KMS-11 (cell line): ENCODE measurements at regions not wholly inside any gene's neighbourhood (a gene's known extent, or its start where the extent isn't known, plus 50 kb on each side); places are given as distances from the start of the nearest gene placed in this dataset.

ENCODE experiments used
- H2AFZ ChIP-seq: fragments of 200-600 bp; sonication (generic); 2 replicates; pipeline ENCODE4 v1.6.1; 2016; ENCODE audit warnings: antibody characterized with exemption, mixed run types, low read depth
- H3K27ac ChIP-seq: fragments of 200-600 bp; sonication (generic); 2 replicates; pipeline ENCODE4 v1.6.1; 2016; ENCODE audit warnings: mild to moderate bottlenecking, mixed run types
- H3K27me3 ChIP-seq: fragments of 200-600 bp; sonication (generic); 2 replicates; pipeline ENCODE4 v1.6.1; 2017; ENCODE audit warnings: mild to moderate bottlenecking, low read depth, mixed run types, moderate library complexity; ENCODE audit not compliant: insufficient read depth
- H3K36me3 ChIP-seq: fragments of 200-600 bp; sonication (generic); 2 replicates; pipeline ENCODE4 v1.6.1; 2017; ENCODE audit warnings: mild to moderate bottlenecking, mixed run types; ENCODE audit not compliant: insufficient read depth
- H3K4me1 ChIP-seq: fragments of 200-600 bp; sonication (generic); 2 replicates; pipeline ENCODE4 v1.6.1; 2016; ENCODE audit warnings: mild to moderate bottlenecking, low read depth, mixed run types; ENCODE audit not compliant: poor library complexity, severe bottlenecking
- H3K4me2 ChIP-seq: fragments of 200-600 bp; sonication (generic); 2 replicates; pipeline ENCODE4 v1.7.0; 2016; ENCODE audit warnings: mild to moderate bottlenecking, mixed run types
- H3K4me3 ChIP-seq: fragments of 200-600 bp; sonication (generic); IDR thresholded peaks from 2 replicates; pipeline ENCODE4 v1.6.1; 2017; ENCODE audit warnings: low read depth, low read length, mixed read lengths; ENCODE audit not compliant: insufficient read depth
- H3K79me2 ChIP-seq: fragments of 200-600 bp; sonication (generic); 2 replicates; pipeline ENCODE4 v1.6.1; 2016; ENCODE audit warnings: low read depth, mixed run types; ENCODE audit not compliant: insufficient read depth
- H3K9ac ChIP-seq: fragments of 200-600 bp; sonication (generic); 2 replicates; pipeline ENCODE4 v1.6.1; 2016; ENCODE audit warnings: mild to moderate bottlenecking, mixed run types
- H4K20me1 ChIP-seq: fragments of 200-600 bp; sonication (generic); 2 replicates; pipeline ENCODE4 v1.6.1; 2016; ENCODE audit warnings: mild to moderate bottlenecking, mixed run types; ENCODE audit not compliant: insufficient read depth
- TF ChIP-seq, protein P1 (sequence below): fragments of 200-600 bp; sonication (generic); conservative IDR thresholded peaks from 2 replicates; pipeline ENCODE4 v1.6.1; 2017; ENCODE audit warnings: low read depth, mild to moderate bottlenecking, antibody characterized with exemption, low read length, moderate library complexity, mixed read lengths

DNA sequence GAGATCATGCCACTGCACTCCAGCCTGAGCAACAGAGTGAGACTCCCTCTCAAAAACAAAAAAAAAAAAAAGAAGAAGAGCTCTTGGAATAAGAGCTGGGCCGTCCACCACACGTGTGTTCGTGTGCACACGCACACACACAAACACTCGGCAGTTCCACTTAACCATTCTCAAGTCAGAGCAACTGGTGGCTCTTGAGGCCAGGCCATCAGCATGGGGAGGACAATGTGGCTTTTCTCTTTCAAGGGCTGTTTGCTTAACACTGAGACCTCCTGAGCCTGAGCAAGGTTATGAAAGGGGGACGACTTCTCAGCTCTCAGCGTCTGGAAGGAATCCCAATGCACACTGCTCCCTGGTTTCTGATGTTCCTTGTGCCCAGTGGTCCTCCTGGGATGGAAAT is 444.9 kb downstream of the SOX9 start:
- Histone ChIP-seq H4K20me1 (no peaks in the 10 kb centered on the region), H3K27me3 (no peaks in the 10 kb centered on the region), H3K4me3 (no peak overlapping the region), H3K27ac (no peak overlapping the region), H3K9ac (no peak overlapping the region), H3K79me2 (peaks cover 65% of the 10 kb centered on the region), H3K4me2 (no peak overlapping the region), H3K4me1 (peaks cover 12% of the 10 kb centered on the region), H2AFZ (no peak overlapping the region), H3K36me3 (no peaks in the 10 kb centered on the region)
- TF ChIP-seq, protein P1, sequence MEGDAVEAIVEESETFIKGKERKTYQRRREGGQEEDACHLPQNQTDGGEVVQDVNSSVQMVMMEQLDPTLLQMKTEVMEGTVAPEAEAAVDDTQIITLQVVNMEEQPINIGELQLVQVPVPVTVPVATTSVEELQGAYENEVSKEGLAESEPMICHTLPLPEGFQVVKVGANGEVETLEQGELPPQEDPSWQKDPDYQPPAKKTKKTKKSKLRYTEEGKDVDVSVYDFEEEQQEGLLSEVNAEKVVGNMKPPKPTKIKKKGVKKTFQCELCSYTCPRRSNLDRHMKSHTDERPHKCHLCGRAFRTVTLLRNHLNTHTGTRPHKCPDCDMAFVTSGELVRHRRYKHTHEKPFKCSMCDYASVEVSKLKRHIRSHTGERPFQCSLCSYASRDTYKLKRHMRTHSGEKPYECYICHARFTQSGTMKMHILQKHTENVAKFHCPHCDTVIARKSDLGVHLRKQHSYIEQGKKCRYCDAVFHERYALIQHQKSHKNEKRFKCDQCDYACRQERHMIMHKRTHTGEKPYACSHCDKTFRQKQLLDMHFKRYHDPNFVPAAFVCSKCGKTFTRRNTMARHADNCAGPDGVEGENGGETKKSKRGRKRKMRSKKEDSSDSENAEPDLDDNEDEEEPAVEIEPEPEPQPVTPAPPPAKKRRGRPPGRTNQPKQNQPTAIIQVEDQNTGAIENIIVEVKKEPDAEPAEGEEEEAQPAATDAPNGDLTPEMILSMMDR: no peak

DNA sequence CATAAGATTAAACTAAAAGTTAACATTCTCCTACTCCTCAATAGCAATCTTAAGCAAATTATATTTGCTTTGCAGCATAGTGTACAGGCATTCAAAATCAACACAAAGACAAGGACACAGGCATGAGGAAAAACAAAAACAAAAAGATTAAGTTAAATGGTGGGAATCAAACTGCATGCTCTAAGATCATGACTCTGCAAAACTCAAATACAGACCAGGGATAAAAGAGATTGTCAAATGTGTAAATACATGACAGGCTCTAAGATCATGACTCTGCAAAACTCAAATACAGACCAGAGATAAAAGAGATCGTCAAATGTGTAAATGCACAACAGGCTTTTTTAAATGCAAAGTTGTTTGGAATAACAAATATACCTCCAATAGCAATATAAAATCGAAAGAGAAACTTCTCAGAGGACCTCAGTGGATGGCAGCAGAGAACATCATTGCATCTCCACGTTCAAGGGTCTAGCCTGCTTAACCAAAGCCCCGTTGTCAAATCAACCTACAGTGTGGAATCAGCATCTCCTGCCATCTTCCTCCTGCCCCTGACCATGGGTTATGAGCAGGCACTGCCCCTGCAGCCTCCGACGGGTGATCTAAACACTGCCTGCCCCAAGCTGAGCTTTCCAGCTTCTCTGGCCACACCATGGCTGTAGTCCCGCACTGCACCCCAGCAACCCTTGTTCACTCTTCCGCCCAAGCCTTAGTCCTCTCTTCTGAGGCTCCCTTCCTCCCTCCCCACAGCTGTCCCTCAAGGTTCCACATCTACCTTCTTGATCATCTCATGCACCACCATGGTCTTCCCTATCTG is 446.1 kb downstream of the SOX9 start:
- Histone ChIP-seq H3K27ac (peak overlapping the region; percentile 3; the same call in 1 of the 2 replicates), H3K4me3 (no peak overlapping the region), H3K36me3 (no peaks in the 10 kb centered on the region), H3K4me2 (no peak overlapping the region), H2AFZ (no peak overlapping the region; the same call in 1 of the 2 replicates), H3K79me2 (peaks cover 76% of the 10 kb centered on the region), H3K9ac (no peak overlapping the region), H3K4me1 (peaks cover 12% of the 10 kb centered on the region), H3K27me3 (no peaks in the 10 kb centered on the region), H4K20me1 (no peaks in the 10 kb centered on the region)
- TF ChIP-seq, protein P1: no peak

DNA sequence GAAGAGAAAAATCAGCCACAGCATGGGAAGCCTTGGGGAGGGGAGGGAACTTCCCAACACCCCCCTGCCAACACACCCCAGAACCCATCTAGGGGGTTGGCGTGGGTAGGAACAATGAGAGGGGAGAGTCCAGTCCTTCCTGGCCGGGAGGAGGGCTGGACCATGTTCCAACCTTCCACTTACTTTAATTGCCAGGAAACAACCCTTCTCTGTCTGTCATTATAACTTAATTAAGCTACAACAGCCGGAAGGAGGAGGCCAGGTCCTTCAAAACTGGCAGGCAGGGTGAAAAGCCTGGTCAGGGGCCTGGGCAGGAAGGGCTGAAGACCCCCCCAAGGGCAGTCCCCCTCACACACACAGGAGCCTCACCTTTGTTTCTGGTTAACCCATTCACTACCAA is 447.0 kb downstream of the SOX9 start:
- TF ChIP-seq, protein P1: no peak
- Histone ChIP-seq H3K4me3 (no peak overlapping the region), H3K36me3 (no peaks in the 10 kb centered on the region), H3K4me2 (no peak overlapping the region), H3K27me3 (no peaks in the 10 kb centered on the region), H2AFZ (no peak overlapping the region), H3K27ac (no peak overlapping the region), H3K4me1 (peaks cover 12% of the 10 kb centered on the region), H3K9ac (no peak overlapping the region), H3K79me2 (peaks cover 81% of the 10 kb centered on the region), H4K20me1 (no peaks in the 10 kb centered on the region)

DNA sequence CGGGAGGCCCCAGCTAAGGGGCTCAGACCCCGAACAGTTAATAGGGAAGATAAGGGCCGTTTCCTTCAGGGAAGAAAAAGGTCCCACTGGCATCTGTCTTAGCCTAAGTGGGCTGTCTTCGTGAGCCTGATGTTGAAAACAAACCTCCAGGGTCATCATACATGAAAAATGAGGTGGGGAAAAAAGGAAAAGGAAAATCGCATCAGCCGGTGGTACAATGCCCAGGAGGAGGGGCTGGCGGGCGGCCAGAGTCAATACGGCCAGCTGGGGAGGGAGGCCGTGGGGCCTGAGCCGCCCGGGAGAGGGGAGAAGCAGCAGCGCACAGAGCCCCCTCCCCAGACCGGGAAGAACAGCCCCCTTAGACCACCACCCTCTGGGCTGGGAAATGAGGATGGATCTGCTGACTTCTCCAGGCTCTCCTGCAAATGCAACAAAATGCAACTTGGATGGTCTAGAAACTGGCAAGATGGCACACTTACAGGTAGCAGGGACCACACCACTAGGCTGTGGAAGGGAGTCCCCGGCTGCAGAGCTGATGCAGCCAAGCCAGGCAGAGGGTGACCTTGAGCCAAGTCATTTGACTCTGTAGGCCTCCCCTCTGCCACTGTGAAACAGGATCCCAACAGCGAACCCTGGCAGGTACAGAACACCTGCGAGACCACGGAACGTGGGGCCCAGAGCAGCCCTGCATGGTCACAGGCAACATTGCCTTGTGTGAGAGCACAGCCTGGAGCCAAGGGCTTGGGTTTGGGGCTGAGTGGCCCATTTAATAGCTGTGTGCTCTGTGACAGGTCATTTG is 448.5 kb downstream of the SOX9 start:
- TF ChIP-seq, protein P1: no peak
- Histone ChIP-seq H4K20me1 (no peaks in the 10 kb centered on the region; the same call in 1 of the 2 replicates), H3K27ac (no peak overlapping the region), H3K27me3 (no peaks in the 10 kb centered on the region), H3K4me1 (peaks cover 9% of the 10 kb centered on the region), H3K9ac (no peak overlapping the region), H3K4me3 (no peak overlapping the region), H3K36me3 (no peaks in the 10 kb centered on the region), H2AFZ (no peak overlapping the region), H3K4me2 (no peak overlapping the region), H3K79me2 (peaks cover 83% of the 10 kb centered on the region)
